Ovary (tissue), 7 donors: ENCODE measurements at regions not wholly inside any gene's neighbourhood (a gene's known extent, or its start where the extent isn't known, plus 50 kb on each side); places are given as distances from the start of the nearest gene placed in this dataset.

Experiments used
- DNase-seq, 5 donors: peaks; one replicate each; pipeline ENCODE4 v3.0.0-alpha.2; 2019 to 2020
- H3K27ac ChIP-seq, 2 donors: fragments of 200-600 bp; one replicate each; pipeline versions ENCODE4 v1.5.1 to v1.8.0; 2019 to 2022
- H3K27me3 ChIP-seq: fragments of 200-600 bp; one replicate; pipeline ENCODE4 v1.8.0; 2022
- H3K36me3 ChIP-seq: fragments of 200-600 bp; sonication (generic); one replicate; pipeline ENCODE4 v1.5.1; 2019
- H3K4me1 ChIP-seq: one replicate; pipeline ENCODE4 v1.8.1; 2013; ENCODE audit warnings: mild to moderate bottlenecking, moderate library complexity; ENCODE audit not compliant: insufficient read depth
- H3K4me3 ChIP-seq: fragments of 200-600 bp; sonication (generic); one replicate; pipeline ENCODE4 v1.5.1; 2017
- H3K9me3 ChIP-seq, 2 donors: fragments of 200-600 bp in 1 of 2; sonication (generic) in 1 of 2; one replicate each; pipeline versions ENCODE4 v1.5.1 to v1.8.1; 2013 to 2019; ENCODE audit warnings: mild to moderate bottlenecking in 1 of 2, moderate library complexity in 1 of 2
- CTCF ChIP-seq, 3 donors: fragments of 450-650 bp in 2 of 3; fragments of 200-600 bp in 1 of 3; IDR thresholded peaks; one replicate each; pipeline versions ENCODE4 v1.5.1 to v1.8.0; 2016 to 2022; ENCODE audit warnings: antibody characterized with exemption in 3 of 3, mild to moderate bottlenecking in 1 of 3
- EP300 ChIP-seq: sonication (generic); formaldehyde crosslinking; IDR thresholded peaks from one replicate; pipeline ENCODE4 v1.6.1; 2017; ENCODE audit warnings: antibody characterized with exemption
- POLR2A ChIP-seq: fragments of 450-650 bp; IDR thresholded peaks from one replicate; pipeline ENCODE4 v1.6.1; 2017; ENCODE audit warnings: antibody characterized with exemption, mild to moderate bottlenecking, moderate library complexity
- WGBS, 3 donors: extraction: QIAGEN DNeasy Blood & Tissue Kit in 1 of 3; methylation state at CpG; one replicate each; pipeline versions ENCODE4 v1.1.5 to v1.1.7; 2013 to 2017; 5-methylcytosine and 5-hydroxymethylcytosine counted together
- intact Hi-C, 4 donors: fragments of 100-400 bp; cut with DNase I; formaldehyde crosslinking; loops; one replicate each; pipeline versions ENCODE4 v1.11.0 to v1.15.1; 2022 to 2023
- donor health status: DM: no; HTN: no; CAD: no; lungs with moderate emphysema.
- donor health status: DM: no; HTN: no; CAD: no.
- donor health status: Bipolar disorder and iron deficiency.
- donor health status: DM: no; HTN: no; CAD: no.
- donor health status: DM: yes; HTN: yes; CAD: no.

GRCh38 chr4:16993956-16994840 lies 95.8 kb upstream of the LDB2 start:
- 80 to 81% (median 81%) methylated on average over 5 of the region's 5 CpGs for WGBS, 3 donors
- intact Hi-C loops: no loop called here
- DNase-seq: no peak
- no peak overlapping the region for H3K4me3 ChIP-seq
- H3K27me3 ChIP-seq: no peaks in the 10 kb centered on the region
- no peaks in the 10 kb centered on the region for H3K4me1 ChIP-seq
- H3K27ac ChIP-seq: no peak overlapping the region
- no peaks in the 10 kb centered on the region for H3K9me3 ChIP-seq
- no peaks in the 10 kb centered on the region for H3K36me3 ChIP-seq
- TF ChIP-seq CTCF (IDR thresholded peaks at IDR 0.05) (no peak), EP300 (no peak), POLR2A (no peak)

- WGBS, 3 donors: 64 to 70% (median 66%) methylated on average over 5 of the region's 5 CpGs
- H3K36me3 ChIP-seq: no peaks in the 10 kb centered on the region
- DNase-seq: no peak
- H3K9me3 ChIP-seq: no peaks in the 10 kb centered on the region
- TF ChIP-seq POLR2A (no peak), CTCF (IDR thresholded peaks at IDR 0.05) (no peak), EP300 (no peak)
- no peaks in the 10 kb centered on the region for H3K27me3 ChIP-seq
- no peaks in the 10 kb centered on the region for H3K4me1 ChIP-seq
- intact Hi-C loops: no loop called here
- no peak overlapping the region for H3K27ac ChIP-seq
- no peak overlapping the region for H3K4me3 ChIP-seq
Measured at GRCh38 chr4:16992566-16993225, 94.3 kb upstream of the LDB2 start.

DNA sequence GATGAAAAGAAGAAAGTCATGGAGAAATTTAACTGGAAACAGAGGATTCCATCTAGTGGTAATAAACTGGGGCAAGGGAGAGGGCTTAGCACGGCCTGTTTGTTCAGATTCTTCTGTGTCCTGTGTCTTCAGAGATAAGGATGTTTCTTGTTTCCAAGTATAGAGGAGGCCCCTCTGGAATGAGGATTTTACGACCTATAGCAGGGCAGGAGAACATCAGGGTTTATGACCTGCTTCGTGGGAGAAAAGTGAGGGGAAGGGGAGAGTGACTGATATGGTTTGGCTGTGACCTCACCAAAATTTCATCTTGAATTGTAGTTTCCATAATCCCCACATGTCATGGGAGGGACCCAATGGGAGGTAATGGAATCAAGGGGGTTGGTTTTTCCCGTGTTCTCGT lies 93.0 kb upstream of the LDB2 start:
- no peak for DNase-seq
- no peak for TF ChIP-seq EP300
- TF ChIP-seq CTCF (IDR thresholded peaks at IDR 0.05): no peak
- no peak for TF ChIP-seq POLR2A
- no peak overlapping the region for H3K4me3 ChIP-seq
- WGBS, 3 donors: 55 to 68% (median 57%) methylated on average over 5 of the region's 5 CpGs
- intact Hi-C loops: no loop called here
- H3K36me3 ChIP-seq: no peaks in the 10 kb centered on the region
- H3K27ac ChIP-seq: no peak overlapping the region
- no peaks in the 10 kb centered on the region for H3K9me3 ChIP-seq
- H3K27me3 ChIP-seq: no peaks in the 10 kb centered on the region
- H3K4me1 ChIP-seq: no peaks in the 10 kb centered on the region

- no peaks in the 10 kb centered on the region for H3K27me3 ChIP-seq
- 96 to 97% (median 96%) methylated on average over 1 of the region's 1 CpG for WGBS, 3 donors
- intact Hi-C loops: no loop called here
- no peak for TF ChIP-seq EP300
- no peak for TF ChIP-seq CTCF (IDR thresholded peaks at IDR 0.05)
- TF ChIP-seq POLR2A: no peak
- no peak overlapping the region for H3K27ac ChIP-seq
- no peak for DNase-seq
- no peaks in the 10 kb centered on the region for H3K4me1 ChIP-seq
- no peaks in the 10 kb centered on the region for H3K36me3 ChIP-seq
- no peaks in the 10 kb centered on the region for H3K9me3 ChIP-seq
- no peak overlapping the region for H3K4me3 ChIP-seq
Measured at GRCh38 chr4:16989371-16989770, 90.9 kb upstream of the LDB2 start.
